IMR-90 (cell line): ENCODE measurements at regions not wholly inside any gene's neighbourhood (a gene's known extent, or its start where the extent isn't known, plus 50 kb on each side); places are given as distances from the start of the nearest gene placed in this dataset.

Experiments used
- ATAC-seq: fragments of 200-7000 bp; cut with Tn5 transposase; 2 replicates; pipeline ENCODE4 v1.9.1; 2020; ENCODE audit warnings: low read depth, mild to moderate bottlenecking, moderate library complexity
- BruUV-seq: library from RNA; stranded (reverse); fragments of 400-500 nt; replicated peaks from 2 replicates; lab custom pipeline; 2021; lab: Mats Ljungman, UMichigan
- CTCF ChIA-PET: fragments of 300-600 bp; formaldehyde crosslinking; extraction: SDS; loops from one replicate; lab custom pipeline; 2021; ENCODE audit warnings: antibody characterized with exemption; lab: Yijun Ruan, JAX
- POLR2A ChIA-PET: fragments of 300-600 bp; sonication (Branson Sonifier 250); formaldehyde crosslinking; loops from one replicate; lab custom pipeline; 2022; ENCODE audit warnings: antibody characterized with exemption; ENCODE audit not compliant: unreplicated experiment; lab: Charles Lee
- DNase-seq: peaks from one replicate; pipeline ENCODE4 v3.0.0; 2013
- H2AFZ ChIP-seq: replicated peaks from 2 replicates; pipeline ENCODE3; 2013; ENCODE audit warnings: low read length, mild to moderate bottlenecking; ENCODE audit not compliant: poor library complexity
- H2AK5ac ChIP-seq: 2 replicates; pipeline ENCODE4 v1.6.1; 2013; ENCODE audit warnings: low read depth, low read length, inconsistent platforms
- H2AK9ac ChIP-seq: replicated peaks from 2 replicates; pipeline ENCODE3; 2013; ENCODE audit warnings: mild to moderate bottlenecking, low read depth, low read length, moderate library complexity; ENCODE audit not compliant: poor library complexity
- H2BK120ac ChIP-seq: 2 replicates; pipeline ENCODE4 v1.6.1; 2013; ENCODE audit warnings: low read depth, low read length, inconsistent platforms
- H2BK15ac ChIP-seq: 3 replicates; pipeline ENCODE4 v1.6.1; 2013; ENCODE audit warnings: low read depth, low read length, inconsistent platforms
- H2BK20ac ChIP-seq: 2 replicates; pipeline ENCODE4 v1.6.1; 2013; ENCODE audit warnings: low read depth, mild to moderate bottlenecking, inconsistent platforms, low read length, moderate library complexity
- H2BK5ac ChIP-seq: 2 replicates; pipeline ENCODE4 v1.6.1; 2013; ENCODE audit warnings: mild to moderate bottlenecking, low read depth, low read length, inconsistent platforms; ENCODE audit not compliant: poor library complexity, severe bottlenecking
- H3K14ac ChIP-seq: replicated peaks from 2 replicates; pipeline ENCODE4 v1.6.1; 2013; ENCODE audit warnings: low read depth, low read length, inconsistent platforms
- H3K18ac ChIP-seq: 2 replicates; pipeline ENCODE4 v1.6.1; 2013; ENCODE audit warnings: low read depth, low read length, control low read depth
- H3K23ac ChIP-seq: 2 replicates; pipeline ENCODE4 v1.6.1; 2013; ENCODE audit warnings: low read depth, low read length, inconsistent platforms
- H3K27ac ChIP-seq: 2 replicates; pipeline ENCODE4 v1.5.1; 2013; ENCODE audit warnings: mild to moderate bottlenecking, control low read depth, low read length; ENCODE audit not compliant: insufficient read depth
- H3K27me3 ChIP-seq: 2 replicates; pipeline ENCODE4 v1.6.1; 2013; ENCODE audit warnings: low read length; ENCODE audit not compliant: control insufficient read depth, insufficient read depth
- H3K36me3 ChIP-seq: 2 replicates; pipeline ENCODE4 v1.6.1; 2013; ENCODE audit warnings: low read length, mixed read lengths; ENCODE audit not compliant: control insufficient read depth, insufficient read depth
- H3K4ac ChIP-seq: 2 replicates; pipeline ENCODE4 v1.6.1; 2013; ENCODE audit warnings: low read depth, low read length, inconsistent platforms
- H3K4me1 ChIP-seq: 2 replicates; pipeline ENCODE4 v1.6.1; 2013; ENCODE audit warnings: low read length, mixed read lengths; ENCODE audit not compliant: control insufficient read depth, insufficient read depth
- H3K4me2 ChIP-seq: 2 replicates; pipeline ENCODE4 v1.6.1; 2013; ENCODE audit warnings: low read depth, mild to moderate bottlenecking, control low read depth, low read length, moderate library complexity
- H3K4me3 ChIP-seq: 2 replicates; pipeline ENCODE4 v1.5.1; 2013; ENCODE audit warnings: low read depth, mild to moderate bottlenecking, control low read depth, low read length, moderate library complexity; ENCODE audit not compliant: insufficient read depth
- H3K56ac ChIP-seq: 2 replicates; pipeline ENCODE4 v1.6.1; 2013; ENCODE audit warnings: low read length, inconsistent platforms; ENCODE audit not compliant: insufficient read depth; ENCODE audit errors: extremely low read depth
- H3K79me1 ChIP-seq, 2 experiments: 2 replicates each; pipeline ENCODE4 v1.6.1; 2013; ENCODE audit warnings: low read length in 2 of 2, inconsistent platforms in 1 of 2, low read depth in 1 of 2
- H3K9ac ChIP-seq: 2 replicates; pipeline ENCODE4 v1.6.1; 2013; ENCODE audit warnings: low read depth, low read length, control low read depth
- H3K9me1 ChIP-seq: 2 replicates; pipeline ENCODE4 v1.6.1; 2013; ENCODE audit warnings: low read length, inconsistent platforms; ENCODE audit not compliant: insufficient read depth
- H3K9me3 ChIP-seq: 2 replicates; pipeline ENCODE4 v1.6.1; 2013; ENCODE audit warnings: low read length; ENCODE audit not compliant: control insufficient read depth, insufficient read depth
- H4K20me1 ChIP-seq: 2 replicates; pipeline ENCODE4 v1.6.1; 2013; ENCODE audit warnings: low read length, inconsistent platforms; ENCODE audit not compliant: insufficient read depth
- H4K5ac ChIP-seq: 2 replicates; pipeline ENCODE4 v1.6.1; 2013; ENCODE audit warnings: mild to moderate bottlenecking, low read depth, low read length, control low read depth
- H4K8ac ChIP-seq, 2 experiments: 2 replicates each; pipeline ENCODE4 v1.6.1; 2013; ENCODE audit warnings: low read depth in 2 of 2, low read length in 2 of 2, control low read depth in 1 of 2, inconsistent platforms in 1 of 2
- H4K91ac ChIP-seq: 2 replicates; pipeline ENCODE4 v1.6.1; 2013; ENCODE audit warnings: low read depth, low read length, inconsistent platforms; ENCODE audit not compliant: insufficient read depth
- BHLHE40 ChIP-seq: fragments of 150-350 bp; IDR thresholded peaks from 2 replicates; pipeline ENCODE4 v1.6.1; 2016; ENCODE audit warnings: mild to moderate bottlenecking, low read depth, low read length
- FOS ChIP-seq: fragments of 150-350 bp; IDR thresholded peaks from 2 replicates; pipeline ENCODE4 v1.6.1; 2016; ENCODE audit warnings: low read depth, low read length
- MAFK ChIP-seq: IDR thresholded peaks from 2 replicates; pipeline ENCODE4 v1.6.1; 2012; ENCODE audit warnings: low read depth, low read length, improper control_type of control experiment
- POLR2A ChIP-seq: IDR thresholded peaks from 2 replicates; pipeline ENCODE4 v1.6.1; 2012; ENCODE audit warnings: mild to moderate bottlenecking, low read depth, low read length
- RAD21 ChIP-seq: IDR thresholded peaks from 2 replicates; pipeline ENCODE4 v1.6.1; 2012; ENCODE audit warnings: low read length, improper control_type of control experiment
- WGBS, 2 experiments: methylation state at CpG; one replicate each; pipeline versions ENCODE4 v1.1.5 to v1.1.7; 2013; ENCODE audit warnings: missing lambda C conversion rate in 2 of 2; ENCODE audit not compliant: insufficient read length in 1 of 2; ENCODE audit errors: extremely low coverage in 2 of 2; 5-methylcytosine and 5-hydroxymethylcytosine counted together
- dilution Hi-C: fragments of 300-500 bp; cut with HindIII; formaldehyde crosslinking; loops from one replicate; pipeline ENCODE4 v1.14.3; 2018; ENCODE audit warnings: low sequenced_read_pairs; ENCODE audit not compliant: unreplicated experiment
- in situ Hi-C: fragments of 300-500 bp; cut with MboI; formaldehyde crosslinking; loops from 3 replicates; pipeline ENCODE4 v1.14.3; 2019; ENCODE audit warnings: low sequenced_read_pairs, inconsistent platforms, mixed read lengths
- intact Hi-C: fragments of 100-400 bp; cut with micrococcal nuclease; formaldehyde crosslinking; loops from 2 replicates; pipeline ENCODE4 v1.10.0; 2022
- TF ChIP-seq, protein P1 (sequence below): fragments of 150-350 bp; IDR thresholded peaks from 2 replicates; pipeline ENCODE4 v1.6.1; 2017; ENCODE audit warnings: mild to moderate bottlenecking, antibody characterized with exemption, low read length, low read depth

DNA sequence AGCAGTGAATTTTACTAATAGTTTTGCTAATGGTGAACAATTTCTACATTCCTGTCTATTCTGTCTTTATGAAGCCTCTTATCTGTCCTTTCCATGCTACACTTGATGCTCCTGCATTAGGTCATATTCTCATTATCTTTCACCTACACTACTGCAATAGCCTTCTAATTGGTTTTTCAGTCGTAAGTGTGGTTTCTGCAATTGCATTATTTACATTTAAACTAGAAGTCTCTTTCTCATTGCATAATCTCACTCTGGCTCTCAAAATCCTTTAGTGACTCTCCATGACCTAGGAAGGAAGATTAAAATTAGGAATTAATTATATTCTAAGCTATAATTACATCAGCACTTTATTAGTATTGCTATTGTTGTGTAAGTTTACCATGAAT, 686.5 kb downstream of the IGSF11 start:
- no peak for TF ChIP-seq BHLHE40
- no peak for TF ChIP-seq FOS
- TF ChIP-seq MAFK = no peak
- TF ChIP-seq POLR2A = no peak
- TF ChIP-seq, protein P1, sequence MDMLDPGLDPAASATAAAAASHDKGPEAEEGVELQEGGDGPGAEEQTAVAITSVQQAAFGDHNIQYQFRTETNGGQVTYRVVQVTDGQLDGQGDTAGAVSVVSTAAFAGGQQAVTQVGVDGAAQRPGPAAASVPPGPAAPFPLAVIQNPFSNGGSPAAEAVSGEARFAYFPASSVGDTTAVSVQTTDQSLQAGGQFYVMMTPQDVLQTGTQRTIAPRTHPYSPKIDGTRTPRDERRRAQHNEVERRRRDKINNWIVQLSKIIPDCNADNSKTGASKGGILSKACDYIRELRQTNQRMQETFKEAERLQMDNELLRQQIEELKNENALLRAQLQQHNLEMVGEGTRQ = no peak
- no peak for TF ChIP-seq RAD21
- Histone ChIP-seq H2BK20ac (no peak overlapping the region), H3K4me2 (no peak overlapping the region), H2AK5ac (no peak overlapping the region), H3K9me3 (no peaks in the 10 kb centered on the region), H3K27ac (no peak overlapping the region), H2BK5ac (no peak overlapping the region), H4K20me1 (no peaks in the 10 kb centered on the region), H2AK9ac (no peak overlapping the region), H3K9ac (no peak overlapping the region), H3K23ac (no peak overlapping the region), H3K14ac (no peak overlapping the region), H3K4me1 (no peaks in the 10 kb centered on the region), H4K8ac (no peak overlapping the region), H2BK15ac (no peak overlapping the region), H4K5ac (no peak overlapping the region), H3K9me1 (no peaks in the 10 kb centered on the region), H3K36me3 (no peaks in the 10 kb centered on the region), H3K4me3 (no peak overlapping the region), H3K56ac (no peak overlapping the region), H3K79me1 (no peaks in the 10 kb centered on the region), H4K91ac (no peak overlapping the region), H3K4ac (no peak overlapping the region), H2BK120ac (no peak overlapping the region), H3K27me3 (no peaks in the 10 kb centered on the region), H2AFZ (no peak overlapping the region), H3K18ac (no peak overlapping the region)
- ATAC-seq (no peak), DNase-seq (no peak)
- no CpG with 5 or more reads among the region's 1 CpG for WGBS, 2 experiments
- dilution Hi-C loops = no loop called here
- ChIA-PET POLR2A (no interaction called here), CTCF (no interaction called here)
- intact Hi-C loops = no loop called here
- in situ Hi-C loops = no loop called here
- BruUV-seq = no TSS peak
